PC-9 (cell line): ENCODE measurements at regions not wholly inside any gene's neighbourhood (a gene's known extent, or its start where the extent isn't known, plus 50 kb on each side); places are given as distances from the start of the nearest gene placed in this dataset.

Experiments used
- CTCF ChIP-seq: fragments of 200-600 bp; sonication (generic); conservative IDR thresholded peaks from 2 replicates; pipeline ENCODE4 v1.6.1; 2017; ENCODE audit warnings: mixed run types, antibody characterized with exemption, mild to moderate bottlenecking, moderate library complexity
- EZH2 ChIP-seq: fragments of 200-600 bp; sonication (generic); IDR thresholded peaks from 2 replicates; pipeline ENCODE4 v1.8.0; 2017; ENCODE audit warnings: antibody characterized with exemption, low read depth

- TF ChIP-seq CTCF = no peak
- TF ChIP-seq EZH2 = no peak
Observed at GRCh38 chr9:18331310-18331684, 142.7 kb upstream of the ADAMTSL1 start.
